K562 (cell line): ENCODE measurements at regions not wholly inside any gene's neighbourhood (a gene's known extent, or its start where the extent isn't known, plus 50 kb on each side); places are given as distances from the start of the nearest gene placed in this dataset.

Experiments used
- ATAC-seq: fragments of 200-7000 bp; cut with Tn5 transposase; 3 replicates; pipeline ENCODE4 v1.9.1; 2020; ENCODE audit warnings: moderate library complexity
- BruUV-seq: library from RNA; stranded (reverse); fragments of 400-500 nt; replicated peaks from 2 replicates; lab custom pipeline; 2021; lab: Mats Ljungman, UMichigan
- CTCF ChIA-PET: fragments of 300-600 bp; formaldehyde crosslinking; extraction: SDS; loops from one replicate; lab custom pipeline; 2021; ENCODE audit warnings: low intra/inter-chr PET ratio; lab: Yijun Ruan, JAX
- POLR2A ChIA-PET: fragments of 300-600, 350-650 bp; sonication (Branson Sonifier 250); formaldehyde crosslinking; extraction: SDS; loops from one replicate; lab custom pipeline; 2021; ENCODE audit warnings: antibody characterized with exemption, inconsistent platforms; lab: Yijun Ruan, JAX
- DNase-seq, 4 experiments: peaks; one replicate each; pipeline versions ENCODE4 v3.0.0 to v3.0.0-alpha.2; 2011 to 2018; ENCODE audit warnings: low spot score in 3 of 4, mixed read lengths in 3 of 4; ENCODE audit errors: extremely low read depth in 1 of 4
- FAIRE-seq: peaks from 2 replicates; lab custom pipeline; 2011; peaks lifted over from hg19 to GRCh38; lab: Jason Lieb, UNC
- H2AFZ ChIP-seq: 2 replicates; pipeline ENCODE4 v1.6.0; 2011; ENCODE audit warnings: low read depth, low read length, control low read depth, inconsistent platforms
- H3K27ac ChIP-seq: fragments of 200-600 bp; 3 replicates; pipeline ENCODE4 v1.8.0; 2011; ENCODE audit warnings: low read depth, mild to moderate bottlenecking, control low read depth, inconsistent platforms, low read length, moderate library complexity, mixed read lengths; ENCODE audit errors: extremely low read depth
- H3K27me3 ChIP-seq, 2 experiments: fragments of 300-600 bp in 1 of 2; 2 replicates in 1 of 2; 3 replicates in 1 of 2; pipeline versions ENCODE4 v1.6.0 to v1.8.0; 2011; ENCODE audit warnings: inconsistent platforms in 2 of 2, low read length in 2 of 2, mild to moderate bottlenecking in 1 of 2, mixed read lengths in 1 of 2, moderate library complexity in 1 of 2; ENCODE audit not compliant: control insufficient read depth in 2 of 2, insufficient read depth in 2 of 2
- H3K36me3 ChIP-seq: fragments of 300-600 bp; 3 replicates; pipeline ENCODE4 v1.8.0; 2011; ENCODE audit warnings: mild to moderate bottlenecking, low read length, inconsistent platforms; ENCODE audit not compliant: control insufficient read depth, insufficient read depth
- H3K4me1 ChIP-seq, 2 experiments: fragments of 200-600 bp in 1 of 2; replicated peaks in 1 of 2; 2 replicates in 1 of 2; 3 replicates in 1 of 2; pipeline versions ENCODE4 v1.5.1 to v1.8.0; 2011; ENCODE audit warnings: inconsistent platforms in 2 of 2, low read length in 2 of 2, mild to moderate bottlenecking in 1 of 2, mixed read lengths in 1 of 2, moderate library complexity in 1 of 2; ENCODE audit not compliant: control insufficient read depth in 2 of 2, insufficient read depth in 2 of 2
- H3K4me2 ChIP-seq: 2 replicates; pipeline ENCODE4 v1.6.1; 2011; ENCODE audit warnings: low read length, control low read depth, inconsistent platforms, mixed read lengths; ENCODE audit not compliant: insufficient read depth
- H3K4me3 ChIP-seq: fragments of 200-600 bp; sonication (generic), shearing (Covaris generic); 2 replicates; pipeline ENCODE4 v1.5.1; 2016; ENCODE audit warnings: control low read depth, inconsistent platforms
- H3K79me2 ChIP-seq: fragments of 200-600 bp; 3 replicates; pipeline ENCODE4 v1.8.0; 2011; ENCODE audit warnings: low read length, inconsistent platforms; ENCODE audit not compliant: control insufficient read depth, insufficient read depth
- H3K9ac ChIP-seq, 2 experiments: 2 replicates each; pipeline versions ENCODE4 v1.6.0 to v1.6.1; 2011; ENCODE audit warnings: low read depth in 2 of 2, low read length in 2 of 2, control low read depth in 1 of 2, inconsistent platforms in 1 of 2, mild to moderate bottlenecking in 1 of 2, mixed read lengths in 1 of 2; ENCODE audit not compliant: insufficient read depth in 1 of 2
- H3K9me1 ChIP-seq: one replicate; pipeline ENCODE4 v1.6.0; 2011; ENCODE audit warnings: inconsistent platforms, mild to moderate bottlenecking, low read length, moderate library complexity; ENCODE audit not compliant: control insufficient read depth, insufficient read depth
- H3K9me3 ChIP-seq: replicated peaks from 2 replicates; pipeline ENCODE4 v1.5.1; 2011; ENCODE audit warnings: low read depth, low read length, inconsistent platforms; ENCODE audit not compliant: control insufficient read depth, insufficient read depth
- H4K20me1 ChIP-seq: replicated peaks from 2 replicates; pipeline ENCODE4 v1.6.1; 2011; ENCODE audit warnings: low read length, inconsistent platforms, mixed read lengths; ENCODE audit not compliant: control insufficient read depth, insufficient read depth
- BRF1 ChIP-seq: IDR thresholded peaks from 3 replicates; pipeline ENCODE4 v1.6.1; 2011; ENCODE audit warnings: borderline replicate concordance, mild to moderate bottlenecking; ENCODE audit not compliant: insufficient read length; ENCODE audit errors: extremely low read depth
- ETV1 ChIP-seq: fragments of 450-650 bp; conservative IDR thresholded peaks from 2 replicates; pipeline ENCODE4 v1.6.1; 2016; ENCODE audit warnings: missing genetic modification characterization, control low read depth, low read depth, missing compliant biosample characterization
- EWSR1 ChIP-seq: fragments of 450-650 bp; IDR thresholded peaks from 2 replicates; pipeline ENCODE4 v1.6.1; 2018; ENCODE audit warnings: borderline replicate concordance, mild to moderate bottlenecking, low read depth, moderate library complexity; ENCODE audit not compliant: partially characterized antibody
- ILK ChIP-seq: fragments of 450-650 bp; IDR thresholded peaks from 2 replicates; pipeline ENCODE4 v1.6.1; 2016; ENCODE audit warnings: missing genetic modification characterization, low read depth, mild to moderate bottlenecking, missing compliant biosample characterization, moderate library complexity, borderline replicate concordance
- MLLT1 ChIP-seq, 2 experiments: fragments of 450-650 bp; IDR thresholded peaks; 2 replicates each; pipeline ENCODE4 v1.6.1; 2016
- NFYB ChIP-seq: IDR thresholded peaks from 2 replicates; pipeline ENCODE4 v1.6.1; 2011; ENCODE audit warnings: mild to moderate bottlenecking, moderate library complexity; ENCODE audit not compliant: insufficient read length; ENCODE audit errors: extremely low read depth
- PBX2 ChIP-seq, 2 experiments: IDR thresholded peaks in 1 of 2; conservative IDR thresholded peaks in 1 of 2; 2 replicates each; pipeline ENCODE4 v1.6.1; 2016; ENCODE audit warnings: low read depth in 2 of 2, mild to moderate bottlenecking in 1 of 2, missing compliant biosample characterization in 1 of 2, missing genetic modification characterization in 1 of 2, moderate library complexity in 1 of 2
- RBM17 ChIP-seq: fragments of 200-400 bp; formaldehyde crosslinking; IDR thresholded peaks from 2 replicates; pipeline ENCODE4 v1.6.1; 2017; ENCODE audit warnings: low read depth, mild to moderate bottlenecking, low read length, borderline replicate concordance
- TARDBP ChIP-seq: fragments of 450-650 bp; IDR thresholded peaks from 2 replicates; pipeline ENCODE4 v1.6.1; 2016
- WGBS: fragments of 100-300 bp; shearing (Covaris generic); methylation state at CpG from one replicate; pipeline ENCODE4 v1.1.6; 2016; ENCODE audit warnings: low coverage, mixed read lengths; ENCODE audit not compliant: insufficient coverage; ENCODE audit errors: missing lambda C conversion rate; 5-methylcytosine and 5-hydroxymethylcytosine counted together
- in situ Hi-C: fragments of 300-500 bp; cut with MboI; formaldehyde crosslinking; loops from 4 replicates; pipeline ENCODE4 v1.15.0; 2018; ENCODE audit warnings: inconsistent platforms, mixed read lengths
- intact Hi-C: fragments of 100-400 bp; cut with micrococcal nuclease; formaldehyde crosslinking; loops from 2 replicates; pipeline ENCODE4 v1.14.2; 2022

GRCh38 chr18:71370671-71371445 lies 1082.0 kb downstream of the SOCS6 start:
- ChIA-PET CTCF (no interaction called here), POLR2A (no interaction called here)
- Histone ChIP-seq H3K9me1 (no peaks in the 10 kb centered on the region), H2AFZ (no peak overlapping the region), H3K27ac (no peak overlapping the region), H3K4me1 (no peaks in the 10 kb centered on the region), H3K9ac (no peak overlapping the region), H4K20me1 (no peaks in the 10 kb centered on the region), H3K9me3 (no peaks in the 10 kb centered on the region), H3K4me3 (no peak overlapping the region), H3K27me3 (no peaks in the 10 kb centered on the region), H3K4me2 (no peak overlapping the region), H3K36me3 (no peaks in the 10 kb centered on the region), H3K79me2 (no peaks in the 10 kb centered on the region)
- in situ Hi-C loops: no loop called here
- no peak for DNase-seq
- no peak for ATAC-seq
- BruUV-seq: no TSS peak
- TF ChIP-seq ILK (tag) (no peak), BRF1 (no peak), EWSR1 (no peak), ETV1 (tag) (no peak)
- TF ChIP-seq, all 486 proteins: peak for 0
- WGBS: 0% methylated on average over 6 of the region's 7 CpGs
- intact Hi-C loops: no loop called here
- no peak for FAIRE-seq

- H3K4me1 ChIP-seq: no peaks in the 10 kb centered on the region
- H3K36me3 ChIP-seq: no peaks in the 10 kb centered on the region
- H2AFZ ChIP-seq: no peak overlapping the region
- WGBS: 0% methylated on average over 1 of the region's 2 CpGs
- H3K4me3 ChIP-seq: no peak overlapping the region
- no TSS peak for BruUV-seq
- ChIA-PET POLR2A (no interaction called here), CTCF (no interaction called here)
- intact Hi-C loops: no loop called here
- ATAC-seq (no peak), FAIRE-seq (no peak), DNase-seq (no peak)
- H3K9ac ChIP-seq: no peak overlapping the region
- no peaks in the 10 kb centered on the region for H3K27me3 ChIP-seq
- no peaks in the 10 kb centered on the region for H3K9me3 ChIP-seq
- in situ Hi-C loops: no loop called here
- no peaks in the 10 kb centered on the region for H3K9me1 ChIP-seq
- no peaks in the 10 kb centered on the region for H3K79me2 ChIP-seq
- H3K4me2 ChIP-seq: no peak overlapping the region
- H4K20me1 ChIP-seq: no peaks in the 10 kb centered on the region
- H3K27ac ChIP-seq: no peak overlapping the region
- no peak for TF ChIP-seq TARDBP
- no peak for TF ChIP-seq NFYB
- TF ChIP-seq MLLT1 (IDR thresholded peaks at IDR 0.05): no peak
- TF ChIP-seq RBM17: no peak
- no peak for TF ChIP-seq PBX2 (CRISPR knock-in tag; IDR thresholded peaks at IDR 0.05; ENCODE audit: low read depth)
- no peak for TF ChIP-seq PBX2 (tag; conservative IDR thresholded peaks at IDR 0.05; ENCODE audit: low read depth)
These were observed 1081.2 kb downstream of the SOCS6 start for GRCh38 chr18:71370095-71370494.
